Trophoblast cell (in vitro differentiated cells and primary cell): ENCODE measurements at regions not wholly inside any gene's neighbourhood (a gene's known extent, or its start where the extent isn't known, plus 50 kb on each side); places are given as distances from the start of the nearest gene placed in this dataset.

ENCODE experiments used
- DNase-seq, 2 donors: peaks; one replicate each; pipeline ENCODE4 v3.0.0-alpha.2; 2016
- H2AFZ ChIP-seq: 2 replicates; pipeline ENCODE4 v1.6.1; 2013; ENCODE audit warnings: low read length, moderate library complexity, mild to moderate bottlenecking; ENCODE audit not compliant: insufficient read depth, poor library complexity
- H2AK5ac ChIP-seq: 2 replicates; pipeline ENCODE4 v1.6.1; 2013; ENCODE audit warnings: mild to moderate bottlenecking, low read length
- H2BK120ac ChIP-seq: 2 replicates; pipeline ENCODE4 v1.6.1; 2013; ENCODE audit warnings: low read length, mild to moderate bottlenecking, moderate library complexity; ENCODE audit not compliant: insufficient read depth, poor library complexity
- H2BK12ac ChIP-seq: 2 replicates; pipeline ENCODE4 v1.6.1; 2013; ENCODE audit warnings: mild to moderate bottlenecking, low read length, moderate library complexity
- H2BK5ac ChIP-seq: 2 replicates; pipeline ENCODE4 v1.6.1; 2013; ENCODE audit warnings: low read length, low read depth, moderate library complexity, mild to moderate bottlenecking; ENCODE audit not compliant: poor library complexity
- H3K14ac ChIP-seq: 2 replicates; pipeline ENCODE4 v1.6.1; 2013; ENCODE audit warnings: mild to moderate bottlenecking, low read length
- H3K18ac ChIP-seq: 2 replicates; pipeline ENCODE4 v1.6.1; 2013; ENCODE audit warnings: mild to moderate bottlenecking, low read length
- H3K23ac ChIP-seq: 2 replicates; pipeline ENCODE4 v1.6.1; 2013; ENCODE audit warnings: low read length
- H3K27ac ChIP-seq: 2 replicates; pipeline ENCODE4 v1.5.1; 2013; ENCODE audit warnings: low read depth, mild to moderate bottlenecking, inconsistent platforms, low read length, moderate library complexity
- H3K27me3 ChIP-seq: 2 replicates; pipeline ENCODE4 v1.6.1; 2013; ENCODE audit warnings: inconsistent platforms, mild to moderate bottlenecking, low read length, moderate library complexity; ENCODE audit not compliant: insufficient read depth
- H3K36me3 ChIP-seq, 2 experiments: 1 replicate in 1 of 2; 2 replicates in 1 of 2; pipeline ENCODE4 v1.6.1; 2013; ENCODE audit warnings: low read length in 2 of 2, mild to moderate bottlenecking in 2 of 2, moderate library complexity in 1 of 2; ENCODE audit not compliant: insufficient read depth in 2 of 2, control insufficient read depth in 1 of 2
- H3K4ac ChIP-seq: 2 replicates; pipeline ENCODE4 v1.6.1; 2013; ENCODE audit warnings: low read depth, mild to moderate bottlenecking, low read length, moderate library complexity
- H3K4me1 ChIP-seq, 2 experiments: 1 replicate in 1 of 2; 2 replicates in 1 of 2; pipeline ENCODE4 v1.6.1; 2013; ENCODE audit warnings: low read length in 2 of 2, mild to moderate bottlenecking in 2 of 2, moderate library complexity in 1 of 2; ENCODE audit not compliant: insufficient read depth in 2 of 2, control insufficient read depth in 1 of 2
- H3K4me2 ChIP-seq: 2 replicates; pipeline ENCODE4 v1.6.1; 2013; ENCODE audit warnings: inconsistent platforms, mild to moderate bottlenecking, low read length, moderate library complexity
- H3K4me3 ChIP-seq: 2 replicates; pipeline ENCODE4 v1.5.1; 2013; ENCODE audit warnings: mild to moderate bottlenecking, low read depth, low read length, inconsistent platforms
- H3K79me1 ChIP-seq: one replicate; pipeline ENCODE4 v1.6.1; 2013; ENCODE audit warnings: low read length
- H3K79me2 ChIP-seq: 2 replicates; pipeline ENCODE4 v1.6.1; 2013; ENCODE audit warnings: low read length, mild to moderate bottlenecking; ENCODE audit not compliant: control insufficient read depth, insufficient read depth, poor library complexity
- H3K9ac ChIP-seq: 2 replicates; pipeline ENCODE4 v1.6.1; 2013; ENCODE audit warnings: mild to moderate bottlenecking, low read length
- H3K9me3 ChIP-seq: 2 replicates; pipeline ENCODE4 v1.6.1; 2013; ENCODE audit warnings: low read depth, mild to moderate bottlenecking, control low read depth, inconsistent platforms, low read length; ENCODE audit not compliant: insufficient read depth
- H4K12ac ChIP-seq: 2 replicates; pipeline ENCODE4 v1.6.1; 2013; ENCODE audit warnings: low read depth, mild to moderate bottlenecking, low read length, moderate library complexity
- H4K8ac ChIP-seq: 2 replicates; pipeline ENCODE4 v1.6.1; 2013; ENCODE audit warnings: low read depth, mild to moderate bottlenecking, low read length, moderate library complexity
- H4K91ac ChIP-seq: one replicate; pipeline ENCODE4 v1.6.1; 2013; ENCODE audit warnings: low read depth, mild to moderate bottlenecking, low read length, moderate library complexity
- WGBS: extraction: QIAGEN DNeasy Blood & Tissue Kit; methylation state at CpG from one replicate; pipeline ENCODE4 v1.1.7; 2013; ENCODE audit warnings: missing lambda C conversion rate; ENCODE audit not compliant: insufficient read length, insufficient coverage; ENCODE audit errors: extremely low coverage; 5-methylcytosine and 5-hydroxymethylcytosine counted together

GRCh38 chr14:38394767-38395166 lies 138.9 kb upstream of the CLEC14A start:
- no peaks in the 10 kb centered on the region for H3K36me3 ChIP-seq
- H3K4me2 ChIP-seq = no peak overlapping the region
- no peaks in the 10 kb centered on the region for H3K79me1 ChIP-seq
- no peak overlapping the region for H3K9ac ChIP-seq
- H3K4me1 ChIP-seq = no peaks in the 10 kb centered on the region
- DNase-seq = no peak
- H4K91ac ChIP-seq = no peak overlapping the region
- H3K9me3 ChIP-seq = no peaks in the 10 kb centered on the region
- H3K18ac ChIP-seq = no peak overlapping the region
- no peak overlapping the region for H2BK5ac ChIP-seq
- no peak overlapping the region for H4K12ac ChIP-seq
- no peak overlapping the region for H3K23ac ChIP-seq
- H2BK12ac ChIP-seq = no peak overlapping the region
- H3K4ac ChIP-seq = no peak overlapping the region
- H4K8ac ChIP-seq = no peak overlapping the region
- H3K27ac ChIP-seq = no peak overlapping the region
- no peak overlapping the region for H3K14ac ChIP-seq
- H2AFZ ChIP-seq = no peak overlapping the region
- no peak overlapping the region for H2AK5ac ChIP-seq
- H3K27me3 ChIP-seq = no peaks in the 10 kb centered on the region
- no peaks in the 10 kb centered on the region for H3K79me2 ChIP-seq
- no peak overlapping the region for H3K4me3 ChIP-seq
- no peak overlapping the region for H2BK120ac ChIP-seq

GRCh38 chr14:38394064-38394463 lies 138.2 kb upstream of the CLEC14A start:
- Histone ChIP-seq H3K4me3 (no peak overlapping the region), H3K14ac (no peak overlapping the region), H3K27me3 (no peaks in the 10 kb centered on the region), H4K91ac (no peak overlapping the region), H2AK5ac (no peak overlapping the region), H3K79me1 (no peaks in the 10 kb centered on the region), H3K4me1 (no peaks in the 10 kb centered on the region), H3K9me3 (no peaks in the 10 kb centered on the region), H3K4ac (no peak overlapping the region), H4K12ac (no peak overlapping the region), H3K4me2 (no peak overlapping the region), H3K9ac (no peak overlapping the region), H3K36me3 (no peaks in the 10 kb centered on the region), H2BK120ac (no peak overlapping the region), H2BK5ac (no peak overlapping the region), H3K23ac (no peak overlapping the region), H3K79me2 (no peaks in the 10 kb centered on the region), H4K8ac (no peak overlapping the region), H2AFZ (no peak overlapping the region), H2BK12ac (no peak overlapping the region), H3K27ac (no peak overlapping the region), H3K18ac (no peak overlapping the region)
- WGBS = no CpG with 5 or more reads among the region's 2 CpGs
- DNase-seq = no peak

GRCh38 chr14:38391334-38391733 lies 135.4 kb upstream of the CLEC14A start:
- Histone ChIP-seq H4K12ac (no peak overlapping the region), H4K91ac (no peak overlapping the region), H3K23ac (no peak overlapping the region), H3K79me1 (no peaks in the 10 kb centered on the region), H2BK5ac (no peak overlapping the region), H2AK5ac (no peak overlapping the region), H4K8ac (no peak overlapping the region), H3K4me1 (no peaks in the 10 kb centered on the region), H3K4ac (no peak overlapping the region), H3K79me2 (no peaks in the 10 kb centered on the region), H3K27me3 (no peaks in the 10 kb centered on the region), H2BK120ac (no peak overlapping the region), H3K4me2 (no peak overlapping the region), H3K9ac (no peak overlapping the region), H3K4me3 (no peak overlapping the region), H3K27ac (no peak overlapping the region), H2AFZ (no peak overlapping the region), H3K36me3 (no peaks in the 10 kb centered on the region), H3K14ac (no peak overlapping the region), H3K9me3 (no peaks in the 10 kb centered on the region), H2BK12ac (no peak overlapping the region), H3K18ac (no peak overlapping the region)
- no peak for DNase-seq

GRCh38 chr14:38389681-38390080 lies 133.8 kb upstream of the CLEC14A start:
- H3K4me2 ChIP-seq = no peak overlapping the region
- H4K8ac ChIP-seq = no peak overlapping the region
- H3K9me3 ChIP-seq = no peaks in the 10 kb centered on the region
- H3K27me3 ChIP-seq = no peaks in the 10 kb centered on the region
- H3K79me2 ChIP-seq = no peaks in the 10 kb centered on the region
- no peaks in the 10 kb centered on the region for H3K4me1 ChIP-seq
- no peak overlapping the region for H3K27ac ChIP-seq
- no peak overlapping the region for H4K91ac ChIP-seq
- no peak overlapping the region for H2BK5ac ChIP-seq
- H3K79me1 ChIP-seq = no peaks in the 10 kb centered on the region
- no peak overlapping the region for H2BK120ac ChIP-seq
- H3K9ac ChIP-seq = peak overlapping the region; percentile 52
- no peak overlapping the region for H2AFZ ChIP-seq
- DNase-seq = no peak
- H2AK5ac ChIP-seq = no peak overlapping the region
- H3K23ac ChIP-seq = no peak overlapping the region
- H3K36me3 ChIP-seq = no peaks in the 10 kb centered on the region
- WGBS = no CpG with 5 or more reads among the region's 1 CpG
- no peak overlapping the region for H2BK12ac ChIP-seq
- H3K4me3 ChIP-seq = no peak overlapping the region
- H3K4ac ChIP-seq = no peak overlapping the region
- H4K12ac ChIP-seq = no peak overlapping the region
- H3K18ac ChIP-seq = no peak overlapping the region
- H3K14ac ChIP-seq = no peak overlapping the region

GRCh38 chr14:38387821-38388220 lies 131.9 kb upstream of the CLEC14A start:
- Histone ChIP-seq H4K8ac (no peak overlapping the region), H2BK5ac (no peak overlapping the region), H3K79me2 (no peaks in the 10 kb centered on the region), H3K4ac (no peak overlapping the region), H4K91ac (no peak overlapping the region), H3K4me3 (no peak overlapping the region), H3K79me1 (no peaks in the 10 kb centered on the region), H3K4me1 (no peaks in the 10 kb centered on the region), H3K9ac (no peak overlapping the region), H3K18ac (no peak overlapping the region), H2BK120ac (no peak overlapping the region), H2AK5ac (no peak overlapping the region), H3K23ac (no peak overlapping the region), H3K9me3 (no peaks in the 10 kb centered on the region), H2AFZ (no peak overlapping the region), H3K27me3 (no peaks in the 10 kb centered on the region), H3K14ac (no peak overlapping the region), H4K12ac (no peak overlapping the region), H3K36me3 (no peaks in the 10 kb centered on the region), H2BK12ac (no peak overlapping the region), H3K27ac (no peak overlapping the region), H3K4me2 (no peak overlapping the region)
- no peak for DNase-seq
- WGBS = no CpG with 5 or more reads among the region's 2 CpGs
